AG04449 (cell line): ENCODE measurements at regions not wholly inside any gene's neighbourhood (a gene's known extent, or its start where the extent isn't known, plus 50 kb on each side); places are given as distances from the start of the nearest gene placed in this dataset.

Experiments
- CTCF ChIA-PET: fragments of 350-600 bp; formaldehyde crosslinking; extraction: SDS; loops from one replicate; lab custom pipeline; 2021; ENCODE audit warnings: antibody characterized with exemption; lab: Yijun Ruan, JAX
- POLR2A ChIA-PET: fragments of 400-600, 350-600 bp; formaldehyde crosslinking; extraction: SDS; loops from one replicate; lab custom pipeline; 2020; ENCODE audit warnings: antibody characterized with exemption, inconsistent platforms; lab: Yijun Ruan, JAX
- DNase-seq: peaks from one replicate; pipeline ENCODE4 v3.0.0-alpha.2; 2010; ENCODE audit warnings: low read depth, low spot score
- H3K4me3 ChIP-seq: 2 replicates; pipeline ENCODE4 v1.5.1; 2011; ENCODE audit warnings: low read depth, mild to moderate bottlenecking, control low read depth, low read length
- CTCF ChIP-seq: IDR thresholded peaks from one replicate; pipeline ENCODE4 v1.5.1; 2011; ENCODE audit warnings: mild to moderate bottlenecking, moderate library complexity, low read length, control low read depth, inconsistent platforms; ENCODE audit not compliant: insufficient read depth; ENCODE audit errors: missing control alignments

GRCh38 chr20:57966620-57967019 is 256.8 kb upstream of the PMEPA1 start:
- no peak for DNase-seq
- POLR2A ChIA-PET: no interaction called here

GRCh38 chr20:57965441-57965840 is 255.6 kb upstream of the PMEPA1 start:
- TF ChIP-seq CTCF: no peak
- DNase-seq: no peak
- no peak overlapping the region for H3K4me3 ChIP-seq
- POLR2A ChIA-PET: no interaction called here
- CTCF ChIA-PET: no interaction called here

More at GRCh38 chr20:57966620-57967019, 256.8 kb upstream of the PMEPA1 start:
- no peak for TF ChIP-seq CTCF
- H3K4me3 ChIP-seq: no peak overlapping the region
- CTCF ChIA-PET: no interaction called here

- CTCF ChIA-PET: no interaction called here
- no peak for TF ChIP-seq CTCF
- no peak for DNase-seq
- H3K4me3 ChIP-seq: no peak overlapping the region
- POLR2A ChIA-PET: no interaction called here
Measured at GRCh38 chr20:57964011-57964862, 254.4 kb upstream of the PMEPA1 start.

GRCh38 chr20:57960803-57961575 is 251.2 kb upstream of the PMEPA1 start:
- no peak for DNase-seq
- H3K4me3 ChIP-seq: no peak overlapping the region
- CTCF ChIA-PET: no interaction called here
- POLR2A ChIA-PET: no interaction called here
- TF ChIP-seq CTCF: no peak

- ChIA-PET CTCF (interaction anchor here (0.7 kb wide), 1 partner anchor 31 kb away, joined by 3 read pairs; no protein-coding TSS in a partner anchor), POLR2A (no interaction called here)
- no peak overlapping the region for H3K4me3 ChIP-seq
- no peak for DNase-seq
- TF ChIP-seq CTCF: no peak
Measured at GRCh38 chr20:57959589-57959988, 249.8 kb upstream of the PMEPA1 start.

- TF ChIP-seq CTCF: no peak
- POLR2A ChIA-PET: no interaction called here
- CTCF ChIA-PET: no interaction called here
Measured at GRCh38 chr20:57959018-57959417, 249.2 kb upstream of the PMEPA1 start.

More at GRCh38 chr20:57959018-57959417, 249.2 kb upstream of the PMEPA1 start:
- H3K4me3 ChIP-seq: no peak overlapping the region
- no peak for DNase-seq
